IMR-90 (cell line): ENCODE measurements at regions not wholly inside any gene's neighbourhood (a gene's known extent, or its start where the extent isn't known, plus 50 kb on each side); places are given as distances from the start of the nearest gene placed in this dataset.

Experiments used
- ATAC-seq: fragments of 200-7000 bp; cut with Tn5 transposase; 2 replicates; pipeline ENCODE4 v1.9.1; 2020; ENCODE audit warnings: low read depth, mild to moderate bottlenecking, moderate library complexity
- BruUV-seq: library from RNA; stranded (reverse); fragments of 400-500 nt; replicated peaks from 2 replicates; lab custom pipeline; 2021; lab: Mats Ljungman, UMichigan
- CTCF ChIA-PET: fragments of 300-600 bp; formaldehyde crosslinking; extraction: SDS; loops from one replicate; lab custom pipeline; 2021; ENCODE audit warnings: antibody characterized with exemption; lab: Yijun Ruan, JAX
- POLR2A ChIA-PET: fragments of 300-600 bp; sonication (Branson Sonifier 250); formaldehyde crosslinking; loops from one replicate; lab custom pipeline; 2022; ENCODE audit warnings: antibody characterized with exemption; ENCODE audit not compliant: unreplicated experiment; lab: Charles Lee
- DNase-seq: peaks from one replicate; pipeline ENCODE4 v3.0.0; 2013
- H2AFZ ChIP-seq: replicated peaks from 2 replicates; pipeline ENCODE3; 2013; ENCODE audit warnings: low read length, mild to moderate bottlenecking; ENCODE audit not compliant: poor library complexity
- H2AK5ac ChIP-seq: 2 replicates; pipeline ENCODE4 v1.6.1; 2013; ENCODE audit warnings: low read depth, low read length, inconsistent platforms
- H2AK9ac ChIP-seq: replicated peaks from 2 replicates; pipeline ENCODE3; 2013; ENCODE audit warnings: mild to moderate bottlenecking, low read depth, low read length, moderate library complexity; ENCODE audit not compliant: poor library complexity
- H2BK120ac ChIP-seq: 2 replicates; pipeline ENCODE4 v1.6.1; 2013; ENCODE audit warnings: low read depth, low read length, inconsistent platforms
- H2BK15ac ChIP-seq: 3 replicates; pipeline ENCODE4 v1.6.1; 2013; ENCODE audit warnings: low read depth, low read length, inconsistent platforms
- H2BK20ac ChIP-seq: 2 replicates; pipeline ENCODE4 v1.6.1; 2013; ENCODE audit warnings: low read depth, mild to moderate bottlenecking, inconsistent platforms, low read length, moderate library complexity
- H2BK5ac ChIP-seq: 2 replicates; pipeline ENCODE4 v1.6.1; 2013; ENCODE audit warnings: mild to moderate bottlenecking, low read depth, low read length, inconsistent platforms; ENCODE audit not compliant: poor library complexity, severe bottlenecking
- H3K14ac ChIP-seq: replicated peaks from 2 replicates; pipeline ENCODE4 v1.6.1; 2013; ENCODE audit warnings: low read depth, low read length, inconsistent platforms
- H3K18ac ChIP-seq: 2 replicates; pipeline ENCODE4 v1.6.1; 2013; ENCODE audit warnings: low read depth, low read length, control low read depth
- H3K23ac ChIP-seq: 2 replicates; pipeline ENCODE4 v1.6.1; 2013; ENCODE audit warnings: low read depth, low read length, inconsistent platforms
- H3K27ac ChIP-seq: 2 replicates; pipeline ENCODE4 v1.5.1; 2013; ENCODE audit warnings: mild to moderate bottlenecking, control low read depth, low read length; ENCODE audit not compliant: insufficient read depth
- H3K27me3 ChIP-seq: 2 replicates; pipeline ENCODE4 v1.6.1; 2013; ENCODE audit warnings: low read length; ENCODE audit not compliant: control insufficient read depth, insufficient read depth
- H3K36me3 ChIP-seq: 2 replicates; pipeline ENCODE4 v1.6.1; 2013; ENCODE audit warnings: low read length, mixed read lengths; ENCODE audit not compliant: control insufficient read depth, insufficient read depth
- H3K4ac ChIP-seq: 2 replicates; pipeline ENCODE4 v1.6.1; 2013; ENCODE audit warnings: low read depth, low read length, inconsistent platforms
- H3K4me1 ChIP-seq: 2 replicates; pipeline ENCODE4 v1.6.1; 2013; ENCODE audit warnings: low read length, mixed read lengths; ENCODE audit not compliant: control insufficient read depth, insufficient read depth
- H3K4me2 ChIP-seq: 2 replicates; pipeline ENCODE4 v1.6.1; 2013; ENCODE audit warnings: low read depth, mild to moderate bottlenecking, control low read depth, low read length, moderate library complexity
- H3K4me3 ChIP-seq: 2 replicates; pipeline ENCODE4 v1.5.1; 2013; ENCODE audit warnings: low read depth, mild to moderate bottlenecking, control low read depth, low read length, moderate library complexity; ENCODE audit not compliant: insufficient read depth
- H3K56ac ChIP-seq: 2 replicates; pipeline ENCODE4 v1.6.1; 2013; ENCODE audit warnings: low read length, inconsistent platforms; ENCODE audit not compliant: insufficient read depth; ENCODE audit errors: extremely low read depth
- H3K79me1 ChIP-seq, 2 experiments: 2 replicates each; pipeline ENCODE4 v1.6.1; 2013; ENCODE audit warnings: low read length in 2 of 2, inconsistent platforms in 1 of 2, low read depth in 1 of 2
- H3K9ac ChIP-seq: 2 replicates; pipeline ENCODE4 v1.6.1; 2013; ENCODE audit warnings: low read depth, low read length, control low read depth
- H3K9me1 ChIP-seq: 2 replicates; pipeline ENCODE4 v1.6.1; 2013; ENCODE audit warnings: low read length, inconsistent platforms; ENCODE audit not compliant: insufficient read depth
- H3K9me3 ChIP-seq: 2 replicates; pipeline ENCODE4 v1.6.1; 2013; ENCODE audit warnings: low read length; ENCODE audit not compliant: control insufficient read depth, insufficient read depth
- H4K20me1 ChIP-seq: 2 replicates; pipeline ENCODE4 v1.6.1; 2013; ENCODE audit warnings: low read length, inconsistent platforms; ENCODE audit not compliant: insufficient read depth
- H4K5ac ChIP-seq: 2 replicates; pipeline ENCODE4 v1.6.1; 2013; ENCODE audit warnings: mild to moderate bottlenecking, low read depth, low read length, control low read depth
- H4K8ac ChIP-seq, 2 experiments: 2 replicates each; pipeline ENCODE4 v1.6.1; 2013; ENCODE audit warnings: low read depth in 2 of 2, low read length in 2 of 2, control low read depth in 1 of 2, inconsistent platforms in 1 of 2
- H4K91ac ChIP-seq: 2 replicates; pipeline ENCODE4 v1.6.1; 2013; ENCODE audit warnings: low read depth, low read length, inconsistent platforms; ENCODE audit not compliant: insufficient read depth
- BHLHE40 ChIP-seq: fragments of 150-350 bp; IDR thresholded peaks from 2 replicates; pipeline ENCODE4 v1.6.1; 2016; ENCODE audit warnings: mild to moderate bottlenecking, low read depth, low read length
- CEBPB ChIP-seq: IDR thresholded peaks from 2 replicates; pipeline ENCODE4 v1.6.1; 2012; ENCODE audit warnings: low read depth, low read length, improper control_type of control experiment
- CHD1 ChIP-seq: IDR thresholded peaks from 2 replicates; pipeline ENCODE4 v1.6.1; 2012; ENCODE audit warnings: low read depth, low read length, improper control_type of control experiment
- FOS ChIP-seq: fragments of 150-350 bp; IDR thresholded peaks from 2 replicates; pipeline ENCODE4 v1.6.1; 2016; ENCODE audit warnings: low read depth, low read length
- MAFK ChIP-seq: IDR thresholded peaks from 2 replicates; pipeline ENCODE4 v1.6.1; 2012; ENCODE audit warnings: low read depth, low read length, improper control_type of control experiment
- MAZ ChIP-seq: IDR thresholded peaks from 2 replicates; pipeline ENCODE4 v1.6.1; 2012; ENCODE audit warnings: low read depth, mild to moderate bottlenecking, low read length, improper control_type of control experiment, moderate library complexity, borderline replicate concordance
- MXI1 ChIP-seq: IDR thresholded peaks from 2 replicates; pipeline ENCODE4 v1.6.1; 2012; ENCODE audit warnings: low read depth, mild to moderate bottlenecking, low read length, moderate library complexity, borderline replicate concordance
- NFE2L2 ChIP-seq: fragments of 150-350 bp; IDR thresholded peaks from 2 replicates; pipeline ENCODE4 v1.6.1; 2016; ENCODE audit warnings: low read depth, mild to moderate bottlenecking, low read length
- POLR2A ChIP-seq: IDR thresholded peaks from 2 replicates; pipeline ENCODE4 v1.6.1; 2012; ENCODE audit warnings: mild to moderate bottlenecking, low read depth, low read length
- RAD21 ChIP-seq: IDR thresholded peaks from 2 replicates; pipeline ENCODE4 v1.6.1; 2012; ENCODE audit warnings: low read length, improper control_type of control experiment
- RCOR1 ChIP-seq: IDR thresholded peaks from 2 replicates; pipeline ENCODE4 v1.6.1; 2012; ENCODE audit warnings: mild to moderate bottlenecking, low read length, improper control_type of control experiment; ENCODE audit not compliant: insufficient replicate concordance
- RFX5 ChIP-seq: IDR thresholded peaks from 2 replicates; pipeline ENCODE4 v1.8.0; 2012; ENCODE audit warnings: low read depth, mild to moderate bottlenecking, low read length, moderate library complexity
- SMC3 ChIP-seq: fragments of 150-350 bp; IDR thresholded peaks from 2 replicates; pipeline ENCODE4 v1.6.1; 2016; ENCODE audit warnings: low read depth, mild to moderate bottlenecking, antibody characterized with exemption, low read length, moderate library complexity
- WGBS, 2 experiments: methylation state at CpG; one replicate each; pipeline versions ENCODE4 v1.1.5 to v1.1.7; 2013; ENCODE audit warnings: missing lambda C conversion rate in 2 of 2; ENCODE audit not compliant: insufficient read length in 1 of 2; ENCODE audit errors: extremely low coverage in 2 of 2; 5-methylcytosine and 5-hydroxymethylcytosine counted together
- dilution Hi-C: fragments of 300-500 bp; cut with HindIII; formaldehyde crosslinking; loops from one replicate; pipeline ENCODE4 v1.14.3; 2018; ENCODE audit warnings: low sequenced_read_pairs; ENCODE audit not compliant: unreplicated experiment
- in situ Hi-C: fragments of 300-500 bp; cut with MboI; formaldehyde crosslinking; loops from 3 replicates; pipeline ENCODE4 v1.14.3; 2019; ENCODE audit warnings: low sequenced_read_pairs, inconsistent platforms, mixed read lengths
- intact Hi-C: fragments of 100-400 bp; cut with micrococcal nuclease; formaldehyde crosslinking; loops from 2 replicates; pipeline ENCODE4 v1.10.0; 2022
- TF ChIP-seq, protein P1 (sequence below): fragments of 150-350 bp; IDR thresholded peaks from 2 replicates; pipeline ENCODE4 v1.6.1; 2017; ENCODE audit warnings: mild to moderate bottlenecking, antibody characterized with exemption, low read length, low read depth
- TF ChIP-seq, protein P2 (sequence below): fragments of 150-350 bp; IDR thresholded peaks from 2 replicates; pipeline ENCODE4 v1.6.1; 2016; ENCODE audit warnings: low read depth, mild to moderate bottlenecking, low read length, moderate library complexity, borderline replicate concordance
- TF ChIP-seq, protein P3 (sequence below): conservative IDR thresholded peaks from 2 replicates; pipeline ENCODE4 v1.5.1; 2012; ENCODE audit warnings: mild to moderate bottlenecking, low read depth, low read length, improper control_type of control experiment

DNA sequence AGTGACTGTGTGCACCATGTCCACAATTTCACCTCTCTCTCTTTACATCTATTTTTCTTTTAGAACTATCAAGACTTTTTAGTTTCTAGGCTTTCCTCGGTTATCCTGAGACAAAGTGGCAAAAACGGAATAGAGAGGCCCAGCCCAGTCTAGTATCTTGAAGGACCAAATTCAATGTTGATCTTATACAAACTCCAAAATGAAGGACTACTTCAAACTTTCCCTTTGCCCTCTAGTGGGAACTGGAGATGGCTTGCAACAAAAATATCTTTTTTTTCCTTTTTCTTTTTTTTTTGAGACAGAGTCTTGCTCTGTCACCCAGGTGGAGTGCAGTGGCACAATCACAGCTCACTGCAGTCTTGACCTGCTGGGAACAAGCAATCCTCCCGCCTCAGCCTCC is 338.5 kb upstream of the UMPS start:
- no peak overlapping the region for H4K8ac ChIP-seq
- BruUV-seq: no TSS peak
- no peak overlapping the region for H4K5ac ChIP-seq
- POLR2A ChIA-PET: no interaction called here
- dilution Hi-C loops (no loop called here), intact Hi-C loops (no loop called here), in situ Hi-C loops (no loop called here)
- H3K9ac ChIP-seq: no peak overlapping the region
- no peaks in the 10 kb centered on the region for H3K9me1 ChIP-seq
- H2BK15ac ChIP-seq: no peak overlapping the region
- no peaks in the 10 kb centered on the region; the same call in 1 of the 2 replicates for H3K27me3 ChIP-seq
- no peak overlapping the region for H2AFZ ChIP-seq
- no peak overlapping the region for H2BK5ac ChIP-seq
- no peak for DNase-seq
- H2AK9ac ChIP-seq: no peak overlapping the region
- WGBS, 2 experiments: no CpG with 5 or more reads among the region's 3 CpGs
- H3K27ac ChIP-seq: no peak overlapping the region
- no peak overlapping the region for H3K4me3 ChIP-seq
- H3K9me3 ChIP-seq: no peaks in the 10 kb centered on the region
- no peak overlapping the region; the same call in 1 of the 2 replicates for H2BK120ac ChIP-seq
- no peak for ATAC-seq
- H4K91ac ChIP-seq: no peak overlapping the region
- no peak overlapping the region for H2BK20ac ChIP-seq
- no peaks in the 10 kb centered on the region for H4K20me1 ChIP-seq
- no peak for TF ChIP-seq CEBPB
- no peak for TF ChIP-seq MAFK
- no peak for TF ChIP-seq RCOR1
- no peak for TF ChIP-seq MAZ
- TF ChIP-seq CHD1: no peak
- TF ChIP-seq RAD21: no peak
- no peak for TF ChIP-seq FOS
- no peak for TF ChIP-seq NFE2L2
- no peak for TF ChIP-seq RFX5
- no peak for TF ChIP-seq SMC3
- TF ChIP-seq, protein P1, sequence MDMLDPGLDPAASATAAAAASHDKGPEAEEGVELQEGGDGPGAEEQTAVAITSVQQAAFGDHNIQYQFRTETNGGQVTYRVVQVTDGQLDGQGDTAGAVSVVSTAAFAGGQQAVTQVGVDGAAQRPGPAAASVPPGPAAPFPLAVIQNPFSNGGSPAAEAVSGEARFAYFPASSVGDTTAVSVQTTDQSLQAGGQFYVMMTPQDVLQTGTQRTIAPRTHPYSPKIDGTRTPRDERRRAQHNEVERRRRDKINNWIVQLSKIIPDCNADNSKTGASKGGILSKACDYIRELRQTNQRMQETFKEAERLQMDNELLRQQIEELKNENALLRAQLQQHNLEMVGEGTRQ: no peak
- TF ChIP-seq, protein P2, sequence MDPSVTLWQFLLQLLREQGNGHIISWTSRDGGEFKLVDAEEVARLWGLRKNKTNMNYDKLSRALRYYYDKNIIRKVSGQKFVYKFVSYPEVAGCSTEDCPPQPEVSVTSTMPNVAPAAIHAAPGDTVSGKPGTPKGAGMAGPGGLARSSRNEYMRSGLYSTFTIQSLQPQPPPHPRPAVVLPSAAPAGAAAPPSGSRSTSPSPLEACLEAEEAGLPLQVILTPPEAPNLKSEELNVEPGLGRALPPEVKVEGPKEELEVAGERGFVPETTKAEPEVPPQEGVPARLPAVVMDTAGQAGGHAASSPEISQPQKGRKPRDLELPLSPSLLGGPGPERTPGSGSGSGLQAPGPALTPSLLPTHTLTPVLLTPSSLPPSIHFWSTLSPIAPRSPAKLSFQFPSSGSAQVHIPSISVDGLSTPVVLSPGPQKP: no peak
- TF ChIP-seq POLR2A: no peak
- no peak for TF ChIP-seq MXI1
- TF ChIP-seq, protein P3, sequence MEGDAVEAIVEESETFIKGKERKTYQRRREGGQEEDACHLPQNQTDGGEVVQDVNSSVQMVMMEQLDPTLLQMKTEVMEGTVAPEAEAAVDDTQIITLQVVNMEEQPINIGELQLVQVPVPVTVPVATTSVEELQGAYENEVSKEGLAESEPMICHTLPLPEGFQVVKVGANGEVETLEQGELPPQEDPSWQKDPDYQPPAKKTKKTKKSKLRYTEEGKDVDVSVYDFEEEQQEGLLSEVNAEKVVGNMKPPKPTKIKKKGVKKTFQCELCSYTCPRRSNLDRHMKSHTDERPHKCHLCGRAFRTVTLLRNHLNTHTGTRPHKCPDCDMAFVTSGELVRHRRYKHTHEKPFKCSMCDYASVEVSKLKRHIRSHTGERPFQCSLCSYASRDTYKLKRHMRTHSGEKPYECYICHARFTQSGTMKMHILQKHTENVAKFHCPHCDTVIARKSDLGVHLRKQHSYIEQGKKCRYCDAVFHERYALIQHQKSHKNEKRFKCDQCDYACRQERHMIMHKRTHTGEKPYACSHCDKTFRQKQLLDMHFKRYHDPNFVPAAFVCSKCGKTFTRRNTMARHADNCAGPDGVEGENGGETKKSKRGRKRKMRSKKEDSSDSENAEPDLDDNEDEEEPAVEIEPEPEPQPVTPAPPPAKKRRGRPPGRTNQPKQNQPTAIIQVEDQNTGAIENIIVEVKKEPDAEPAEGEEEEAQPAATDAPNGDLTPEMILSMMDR: no peak
- TF ChIP-seq BHLHE40: no peak
- no peak overlapping the region for H3K56ac ChIP-seq
- H3K4ac ChIP-seq: no peak overlapping the region
- no peaks in the 10 kb centered on the region for H3K79me1 ChIP-seq
- H3K4me2 ChIP-seq: no peak overlapping the region
- no peaks in the 10 kb centered on the region for H3K36me3 ChIP-seq
- no peak overlapping the region for H2AK5ac ChIP-seq
- CTCF ChIA-PET: interaction anchor here (0.6 kb wide), 1 partner anchor 254 kb away, joined by 4 read pairs; no protein-coding TSS in a partner anchor
- no peak overlapping the region; the same call in 1 of the 2 replicates for H3K18ac ChIP-seq
- H3K14ac ChIP-seq: no peak overlapping the region
- no peaks in the 10 kb centered on the region for H3K4me1 ChIP-seq
- no peak overlapping the region for H3K23ac ChIP-seq
